ENCODE measurements at regions not wholly inside any gene's neighbourhood (a gene's known extent, or its start where the extent isn't known, plus 50 kb on each side); places are given as distances from the start of the nearest gene placed in this dataset.

GRCh38 chr20:60122671-60123070 is 164.4 kb downstream of the CDH26 start:
- ATAC-seq (no peak), DNase-seq (no peak)
- Histone ChIP-seq H3K4me1 (peaks cover 0 to under 1% (median 0%) of the 10 kb centered on the region in 9 donors), H3K9me3 (no peaks in the 10 kb centered on the region), H3K4me3 (no peak overlapping the region), H3K27ac (no peak overlapping the region), H3K36me3 (no peaks in the 10 kb centered on the region), H3K27me3 (peaks cover 0 to 18% (median 0%) of the 10 kb centered on the region in 7 donors)
- intact Hi-C loops (cut with DNase I), result no loop called here
- TF ChIP-seq CTCF (IDR thresholded peaks at IDR 0.05), result no peak
- 90 to 93% methylated on average over 4 of the region's 4 CpGs for WGBS, 2 donors

GRCh38 chr20:60123096-60123495 is 164.9 kb downstream of the CDH26 start:
- no peak overlapping the region for H3K27ac ChIP-seq
- H3K27me3 ChIP-seq, result peaks cover 0 to 18% (median 0%) of the 10 kb centered on the region in 7 donors
- no peak for TF ChIP-seq CTCF (IDR thresholded peaks at IDR 0.05)
- H3K9me3 ChIP-seq, result no peaks in the 10 kb centered on the region
- H3K36me3 ChIP-seq, result no peaks in the 10 kb centered on the region
- no peak overlapping the region for H3K4me3 ChIP-seq
- 69% methylated on average over 8 of the region's 8 CpGs for WGBS, 2 donors
- no peaks in the 10 kb centered on the region for H3K4me1 ChIP-seq
- intact Hi-C loops (cut with DNase I), result no loop called here
- ATAC-seq, result no peak
- no peak for DNase-seq

GRCh38 chr20:60123652-60124051 is 165.4 kb downstream of the CDH26 start:
- WGBS, 2 donors, result 80 to 91% methylated on average over 4 of the region's 4 CpGs
- peaks cover 0 to 18% (median 0%) of the 10 kb centered on the region in 7 donors for H3K27me3 ChIP-seq
- no peak for TF ChIP-seq CTCF (IDR thresholded peaks at IDR 0.05)

GRCh38 chr20:60124776-60125381 is 166.7 kb downstream of the CDH26 start:
- 66 to 76% methylated on average over 3 of the region's 3 CpGs for WGBS, 2 donors
- ATAC-seq (no peak), DNase-seq (no peak)
- no peaks in the 10 kb centered on the region for H3K9me3 ChIP-seq
- TF ChIP-seq CTCF (IDR thresholded peaks at IDR 0.05), result no peak
- H3K4me3 ChIP-seq, result no peak overlapping the region
- H3K36me3 ChIP-seq, result no peaks in the 10 kb centered on the region
- intact Hi-C loops (cut with DNase I), result no loop called here
- peaks cover 0 to 9% (median 0%) of the 10 kb centered on the region in 7 donors for H3K27me3 ChIP-seq
- no peak overlapping the region for H3K27ac ChIP-seq
- no peaks in the 10 kb centered on the region for H3K4me1 ChIP-seq

More at GRCh38 chr20:60123652-60124051, 165.4 kb downstream of the CDH26 start:
- DNase-seq, result no peak
- Histone ChIP-seq H3K4me3 (no peak overlapping the region), H3K27ac (no peak overlapping the region), H3K9me3 (no peaks in the 10 kb centered on the region), H3K36me3 (no peaks in the 10 kb centered on the region), H3K4me1 (no peaks in the 10 kb centered on the region)
- intact Hi-C loops (cut with DNase I), result no loop called here
- ATAC-seq, result no peak

Measured in heart right ventricle (tissue), 16 donors.